CD14-positive monocyte (primary cell): ENCODE measurements at regions not wholly inside any gene's neighbourhood (a gene's known extent, or its start where the extent isn't known, plus 50 kb on each side); places are given as distances from the start of the nearest gene placed in this dataset.

Source experiments
- DNase-seq, 3 donors: peaks; one replicate each; pipeline ENCODE4 v3.0.0-alpha.2; 2011 to 2022
- H2AFZ ChIP-seq: 2 replicates; pipeline ENCODE4 v1.6.0; 2012; ENCODE audit warnings: mild to moderate bottlenecking, low read depth, low read length, inconsistent platforms; ENCODE audit not compliant: insufficient read depth, poor library complexity, severe bottlenecking
- H3K27ac ChIP-seq, 2 donors: 1 replicate in 1 of 2; 2 replicates in 1 of 2; pipeline ENCODE4 v1.5.1; 2012 to 2013; ENCODE audit warnings: low read length in 2 of 2, control low read depth in 1 of 2, inconsistent platforms in 1 of 2, low read depth in 1 of 2, mild to moderate bottlenecking in 1 of 2
- H3K27me3 ChIP-seq, 2 donors: one replicate each; pipeline versions ENCODE4 v1.6.0 to v1.6.1; 2011 to 2013; ENCODE audit warnings: low read length in 2 of 2; ENCODE audit not compliant: control insufficient read depth in 2 of 2, insufficient read depth in 2 of 2
- H3K36me3 ChIP-seq, 2 donors: replicated peaks in 1 of 2; 1 replicate in 1 of 2; 2 replicates in 1 of 2; pipeline versions ENCODE4 v1.5.1 to v1.6.1; 2012 to 2013; ENCODE audit warnings: low read length in 2 of 2, control low read depth in 1 of 2, inconsistent platforms in 1 of 2, mild to moderate bottlenecking in 1 of 2; ENCODE audit not compliant: insufficient read depth in 2 of 2, control insufficient read depth in 1 of 2
- H3K4me1 ChIP-seq, 2 donors: 1 replicate in 1 of 2; 2 replicates in 1 of 2; pipeline versions ENCODE4 v1.5.1 to v1.6.1; 2012 to 2013; ENCODE audit warnings: low read length in 2 of 2, control low read depth in 1 of 2, inconsistent platforms in 1 of 2, mild to moderate bottlenecking in 1 of 2, moderate library complexity in 1 of 2; ENCODE audit not compliant: insufficient read depth in 2 of 2, control insufficient read depth in 1 of 2
- H3K4me2 ChIP-seq: replicated peaks from 2 replicates; pipeline ENCODE3; 2012; ENCODE audit warnings: low read length, moderate library complexity, mild to moderate bottlenecking; ENCODE audit not compliant: poor library complexity, severe bottlenecking; ENCODE audit errors: extremely low read depth
- H3K4me3 ChIP-seq, 3 experiments: fragments of 200-600 bp in 1 of 3; sonication (generic) in 1 of 3; replicated peaks in 1 of 3; 1 replicate in 2 of 3; 2 replicates in 1 of 3; pipeline ENCODE4 v1.5.1; 2011 to 2013; ENCODE audit warnings: low read length in 3 of 3, mild to moderate bottlenecking in 3 of 3, control low read depth in 2 of 3, low read depth in 2 of 3, inconsistent platforms in 1 of 3, moderate library complexity in 1 of 3
- H3K79me2 ChIP-seq: 2 replicates; pipeline ENCODE4 v1.6.0; 2012; ENCODE audit warnings: mild to moderate bottlenecking, control low read depth, inconsistent platforms, low read length, moderate library complexity; ENCODE audit not compliant: insufficient read depth
- H3K9ac ChIP-seq: 2 replicates; pipeline ENCODE4 v1.6.0; 2017; ENCODE audit warnings: low read length, mild to moderate bottlenecking; ENCODE audit not compliant: insufficient read depth, poor library complexity, severe bottlenecking
- H3K9me3 ChIP-seq, 2 donors: replicated peaks in 1 of 2; 1 replicate in 1 of 2; 2 replicates in 1 of 2; pipeline versions ENCODE4 v1.5.1 to v1.6.1; 2012 to 2013; ENCODE audit warnings: low read length in 2 of 2, control low read depth in 1 of 2; ENCODE audit not compliant: control insufficient read depth in 1 of 2, insufficient read depth in 1 of 2
- H4K20me1 ChIP-seq: 2 replicates; pipeline ENCODE4 v1.6.0; 2012; ENCODE audit warnings: mild to moderate bottlenecking, low read length, control low read depth, moderate library complexity; ENCODE audit not compliant: insufficient read depth
- H3K27ac Mint-ChIP-seq, 7 donors: one replicate each; pipeline ENCODE4 v1.8.0; 2020; ENCODE audit warnings: mild to moderate bottlenecking in 7 of 7, mixed read lengths in 7 of 7, moderate library complexity in 6 of 7, inconsistent platforms in 2 of 7
- H3K27me3 Mint-ChIP-seq, 3 donors: one replicate each; pipeline ENCODE4 v1.8.0; 2021 to 2022; ENCODE audit warnings: low read depth in 3 of 3, mild to moderate bottlenecking in 3 of 3, mixed read lengths in 3 of 3, moderate library complexity in 3 of 3, inconsistent platforms in 1 of 3
- H3K36me3 Mint-ChIP-seq, 2 donors: one replicate each; pipeline ENCODE4 v1.8.0; 2020; ENCODE audit warnings: mixed read lengths in 2 of 2, inconsistent platforms in 1 of 2, mild to moderate bottlenecking in 1 of 2
- H3K4me1 Mint-ChIP-seq: one replicate; pipeline ENCODE4 v1.8.0; 2020; ENCODE audit warnings: mild to moderate bottlenecking, mixed read lengths
- H3K4me3 Mint-ChIP-seq, 2 donors: one replicate each; pipeline ENCODE4 v1.8.0; 2020; ENCODE audit warnings: mild to moderate bottlenecking in 2 of 2, mixed read lengths in 2 of 2, moderate library complexity in 1 of 2
- H3K9me3 Mint-ChIP-seq, 7 donors: one replicate each; pipeline ENCODE4 v1.8.0; 2020 to 2022; ENCODE audit warnings: mixed read lengths in 7 of 7, mild to moderate bottlenecking in 6 of 7, moderate library complexity in 6 of 7, inconsistent platforms in 2 of 7
- CTCF ChIP-seq: fragments of 200-600 bp; IDR thresholded peaks from one replicate; pipeline ENCODE4 v1.8.0; 2022; ENCODE audit warnings: antibody characterized with exemption, mild to moderate bottlenecking
- intact Hi-C, 2 donors: fragments of 100-400 bp; cut with micrococcal nuclease; formaldehyde crosslinking; loops; one replicate each; pipeline versions ENCODE4 v1.15.0 to v1.15.1; 2023

- peaks cover 0 to 2% (median 0%) of the 10 kb centered on the region in 3 donors for H3K27me3 Mint-ChIP-seq
- TF ChIP-seq CTCF, result no peak
- H3K4me3 Mint-ChIP-seq, result no peak overlapping the region
- Histone ChIP-seq H3K27me3 (no peaks in the 10 kb centered on the region), H3K4me1 (no peaks in the 10 kb centered on the region), H4K20me1 (no peaks in the 10 kb centered on the region), H3K79me2 (no peaks in the 10 kb centered on the region), H3K4me2 (no peak overlapping the region), H3K36me3 (no peaks in the 10 kb centered on the region), H3K27ac (no peak overlapping the region), H3K9me3 (no peaks in the 10 kb centered on the region), H3K4me3 (no peak overlapping the region), H3K9ac (no peak overlapping the region), H2AFZ (no peak overlapping the region)
- H3K36me3 Mint-ChIP-seq, result no peaks in the 10 kb centered on the region
- intact Hi-C loops, result no loop called here
- no peak for DNase-seq
- peaks cover 0 to 2% (median 1%) of the 10 kb centered on the region in 7 donors for H3K9me3 Mint-ChIP-seq
- H3K4me1 Mint-ChIP-seq, result no peaks in the 10 kb centered on the region
- H3K27ac Mint-ChIP-seq, result no peak overlapping the region
These were observed 579.4 kb upstream of the ALCAM start for GRCh38 chr3:104787306-104787705.

- Histone ChIP-seq H4K20me1 (no peaks in the 10 kb centered on the region), H3K4me2 (no peak overlapping the region), H3K4me3 (no peak overlapping the region), H3K9ac (no peak overlapping the region), H3K27ac (no peak overlapping the region), H3K36me3 (no peaks in the 10 kb centered on the region), H3K27me3 (no peaks in the 10 kb centered on the region), H2AFZ (no peak overlapping the region), H3K4me1 (no peaks in the 10 kb centered on the region), H3K9me3 (no peaks in the 10 kb centered on the region), H3K79me2 (no peaks in the 10 kb centered on the region)
- intact Hi-C loops, result no loop called here
- no peak overlapping the region for H3K4me3 Mint-ChIP-seq
- no peak for TF ChIP-seq CTCF
- H3K27me3 Mint-ChIP-seq, result peaks cover 0 to 2% (median 0%) of the 10 kb centered on the region in 3 donors
- no peaks in the 10 kb centered on the region for H3K4me1 Mint-ChIP-seq
- DNase-seq, result no peak
- H3K36me3 Mint-ChIP-seq, result no peaks in the 10 kb centered on the region
- H3K9me3 Mint-ChIP-seq, result peaks cover 0 to 4% (median 2%) of the 10 kb centered on the region in 7 donors
- H3K27ac Mint-ChIP-seq, result no peak overlapping the region
These were observed 577.9 kb upstream of the ALCAM start for GRCh38 chr3:104788807-104789206.
